Body of pancreas (tissue), 4 donors: ENCODE measurements at regions not wholly inside any gene's neighbourhood (a gene's known extent, or its start where the extent isn't known, plus 50 kb on each side); places are given as distances from the start of the nearest gene placed in this dataset.
"Not testable (repeated sequence)": the region's sequence is repeated elsewhere in the genome, so short reads cannot be mapped to it uniquely, and the experiment has no call there.

ENCODE experiments used
- POLR2A ChIP-seq, 3 donors: fragments of 450-650 bp; IDR thresholded peaks; one replicate each; pipeline ENCODE4 v1.6.1; 2016; ENCODE audit warnings: antibody characterized with exemption in 3 of 3, mild to moderate bottlenecking in 2 of 3
- TF ChIP-seq, protein P1 (sequence below), 7 experiments: fragments of 450-650 bp in 4 of 7; fragments of 200-600 bp in 3 of 7; sonication (generic) in 3 of 7; IDR thresholded peaks; one replicate each; pipeline ENCODE4 v1.5.1; 2016 to 2019; ENCODE audit warnings: antibody characterized with exemption in 7 of 7

DNA sequence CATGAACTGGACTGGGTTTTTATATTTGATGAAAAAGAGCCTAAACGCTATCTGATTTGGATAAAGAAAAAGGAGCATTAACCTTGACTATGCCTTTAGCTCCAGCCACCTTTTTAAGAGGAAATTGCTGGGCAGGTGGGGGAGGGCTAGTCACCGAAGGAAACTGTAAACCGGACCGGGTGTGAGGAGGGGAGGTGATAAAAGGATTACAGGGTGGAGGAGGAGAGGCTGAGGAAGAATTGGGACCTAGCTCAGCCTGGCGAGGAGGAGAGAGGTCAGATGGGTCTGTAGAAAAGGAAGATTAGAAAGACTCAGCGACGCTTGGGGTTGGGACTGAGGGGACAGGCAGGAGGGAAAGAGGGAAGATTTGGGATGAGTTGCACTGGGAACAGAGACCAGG is 118.4 kb downstream of the PCDH10 start:
- TF ChIP-seq, protein P1, sequence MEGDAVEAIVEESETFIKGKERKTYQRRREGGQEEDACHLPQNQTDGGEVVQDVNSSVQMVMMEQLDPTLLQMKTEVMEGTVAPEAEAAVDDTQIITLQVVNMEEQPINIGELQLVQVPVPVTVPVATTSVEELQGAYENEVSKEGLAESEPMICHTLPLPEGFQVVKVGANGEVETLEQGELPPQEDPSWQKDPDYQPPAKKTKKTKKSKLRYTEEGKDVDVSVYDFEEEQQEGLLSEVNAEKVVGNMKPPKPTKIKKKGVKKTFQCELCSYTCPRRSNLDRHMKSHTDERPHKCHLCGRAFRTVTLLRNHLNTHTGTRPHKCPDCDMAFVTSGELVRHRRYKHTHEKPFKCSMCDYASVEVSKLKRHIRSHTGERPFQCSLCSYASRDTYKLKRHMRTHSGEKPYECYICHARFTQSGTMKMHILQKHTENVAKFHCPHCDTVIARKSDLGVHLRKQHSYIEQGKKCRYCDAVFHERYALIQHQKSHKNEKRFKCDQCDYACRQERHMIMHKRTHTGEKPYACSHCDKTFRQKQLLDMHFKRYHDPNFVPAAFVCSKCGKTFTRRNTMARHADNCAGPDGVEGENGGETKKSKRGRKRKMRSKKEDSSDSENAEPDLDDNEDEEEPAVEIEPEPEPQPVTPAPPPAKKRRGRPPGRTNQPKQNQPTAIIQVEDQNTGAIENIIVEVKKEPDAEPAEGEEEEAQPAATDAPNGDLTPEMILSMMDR (IDR thresholded peaks at IDR 0.05): not testable (repeated sequence)
- not testable (repeated sequence) for TF ChIP-seq POLR2A (IDR thresholded peaks at IDR 0.05)
